ENCODE measurements at regions not wholly inside any gene's neighbourhood (a gene's known extent, or its start where the extent isn't known, plus 50 kb on each side); places are given as distances from the start of the nearest gene placed in this dataset.

DNA sequence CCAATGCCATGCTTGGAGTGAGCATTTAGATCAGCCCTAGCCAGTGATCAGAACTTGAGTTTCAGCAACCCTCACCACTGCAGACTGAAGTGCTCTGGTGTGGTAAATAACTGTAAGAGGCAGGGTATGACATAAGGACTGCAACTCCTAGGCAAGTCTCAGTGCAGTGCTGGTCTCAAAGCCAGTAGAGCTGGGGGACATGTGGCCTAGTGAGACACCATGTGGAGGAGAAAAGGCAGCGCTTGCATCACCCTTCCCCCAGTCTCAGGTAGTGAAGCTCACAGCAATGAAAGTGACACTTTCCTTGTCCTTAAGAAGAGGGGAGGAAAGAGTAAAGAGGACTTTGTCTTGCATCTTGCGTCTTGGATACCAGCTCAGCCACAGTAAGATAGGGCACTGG is 386.8 kb upstream of the POT1 start:
- TF ChIP-seq, protein P1, sequence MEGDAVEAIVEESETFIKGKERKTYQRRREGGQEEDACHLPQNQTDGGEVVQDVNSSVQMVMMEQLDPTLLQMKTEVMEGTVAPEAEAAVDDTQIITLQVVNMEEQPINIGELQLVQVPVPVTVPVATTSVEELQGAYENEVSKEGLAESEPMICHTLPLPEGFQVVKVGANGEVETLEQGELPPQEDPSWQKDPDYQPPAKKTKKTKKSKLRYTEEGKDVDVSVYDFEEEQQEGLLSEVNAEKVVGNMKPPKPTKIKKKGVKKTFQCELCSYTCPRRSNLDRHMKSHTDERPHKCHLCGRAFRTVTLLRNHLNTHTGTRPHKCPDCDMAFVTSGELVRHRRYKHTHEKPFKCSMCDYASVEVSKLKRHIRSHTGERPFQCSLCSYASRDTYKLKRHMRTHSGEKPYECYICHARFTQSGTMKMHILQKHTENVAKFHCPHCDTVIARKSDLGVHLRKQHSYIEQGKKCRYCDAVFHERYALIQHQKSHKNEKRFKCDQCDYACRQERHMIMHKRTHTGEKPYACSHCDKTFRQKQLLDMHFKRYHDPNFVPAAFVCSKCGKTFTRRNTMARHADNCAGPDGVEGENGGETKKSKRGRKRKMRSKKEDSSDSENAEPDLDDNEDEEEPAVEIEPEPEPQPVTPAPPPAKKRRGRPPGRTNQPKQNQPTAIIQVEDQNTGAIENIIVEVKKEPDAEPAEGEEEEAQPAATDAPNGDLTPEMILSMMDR (IDR thresholded peaks at IDR 0.05) = peak; percentile 61
- no peak for TF ChIP-seq EZH2 (IDR thresholded peaks at IDR 0.05)
- no peak for TF ChIP-seq EZH2phosphoT487 (IDR thresholded peaks at IDR 0.05)
